B cell (primary cell): ENCODE measurements at regions not wholly inside any gene's neighbourhood (a gene's known extent, or its start where the extent isn't known, plus 50 kb on each side); places are given as distances from the start of the nearest gene placed in this dataset.

Experiments used
- ATAC-seq: fragments of 200-7000 bp; cut with Tn5 transposase; one replicate; pipeline ENCODE4 v1.10.0; 2021; ENCODE audit warnings: low read depth, mild to moderate bottlenecking, moderate number of reproducible peaks, moderate library complexity
- CTCF ChIA-PET: fragments of 350-600 bp; sonication (Branson Sonifier 250); formaldehyde crosslinking; loops from one replicate; lab custom pipeline; 2021; ENCODE audit warnings: antibody characterized with exemption, inconsistent platforms; lab: Charles Lee
- POLR2A ChIA-PET: fragments of 350-600 bp; sonication (Branson Sonifier 250); formaldehyde crosslinking; loops from one replicate; lab custom pipeline; 2021; ENCODE audit warnings: antibody characterized with exemption; lab: Charles Lee
- DNase-seq: peaks from one replicate; pipeline ENCODE4 v3.0.0; 2013
- H2AFZ ChIP-seq: 2 replicates; pipeline ENCODE4 v1.6.1; 2012; ENCODE audit warnings: mild to moderate bottlenecking, low read depth, low read length; ENCODE audit not compliant: insufficient read depth, poor library complexity, severe bottlenecking
- H3K27ac ChIP-seq, 2 donors: 1 replicate in 1 of 2; 2 replicates in 1 of 2; pipeline ENCODE4 v1.5.1; 2012 to 2013; ENCODE audit warnings: low read length in 2 of 2, mild to moderate bottlenecking in 2 of 2, moderate library complexity in 1 of 2
- H3K27me3 ChIP-seq, 4 experiments: fragments of 200-600 bp in 1 of 4; sonication (generic) in 1 of 4; replicated peaks in 1 of 4; 1 replicate in 2 of 4; 2 replicates in 2 of 4; pipeline versions ENCODE4 v1.6.1 to v1.7.0; 2013 to 2016; ENCODE audit warnings: low read length in 3 of 4, mild to moderate bottlenecking in 2 of 4, mixed read lengths in 1 of 4, moderate library complexity in 1 of 4; ENCODE audit not compliant: insufficient read depth in 4 of 4, control insufficient read depth in 3 of 4; ENCODE audit errors: control extremely low read depth in 1 of 4
- H3K36me3 ChIP-seq, 2 experiments: replicated peaks in 1 of 2; 1 replicate in 1 of 2; 2 replicates in 1 of 2; pipeline versions ENCODE4 v1.6.1 to v1.7.1; 2013; ENCODE audit warnings: low read length in 1 of 2; ENCODE audit not compliant: insufficient read depth in 2 of 2, control insufficient read depth in 1 of 2; ENCODE audit errors: control extremely low read depth in 1 of 2, extremely low read depth in 1 of 2
- H3K4me1 ChIP-seq, 2 donors: fragments of 200-600 bp in 1 of 2; sonication (generic) in 1 of 2; 1 replicate in 1 of 2; 2 replicates in 1 of 2; pipeline versions ENCODE4 v1.5.1 to v1.6.1; 2013 to 2017; ENCODE audit warnings: low read length in 2 of 2; ENCODE audit not compliant: control insufficient read depth in 2 of 2, insufficient read depth in 2 of 2
- H3K4me2 ChIP-seq: replicated peaks from 2 replicates; pipeline ENCODE3; 2012; ENCODE audit warnings: mild to moderate bottlenecking, low read depth, low read length; ENCODE audit not compliant: poor library complexity, severe bottlenecking
- H3K4me3 ChIP-seq, 5 experiments: fragments of 200-600 bp in 1 of 5; sonication (generic) in 1 of 5; 1 replicate in 3 of 5; 2 replicates in 2 of 5; pipeline versions ENCODE4 v1.5.1 to v1.7.0; 2011 to 2016; ENCODE audit warnings: low read length in 4 of 5, mild to moderate bottlenecking in 4 of 5, low read depth in 2 of 5, control low read depth in 1 of 5, moderate library complexity in 1 of 5; ENCODE audit not compliant: insufficient read depth in 1 of 5; ENCODE audit errors: control extremely low read depth in 1 of 5, extremely low read depth in 1 of 5
- H3K79me2 ChIP-seq: fragments of 200-600 bp; sonication (generic); one replicate; pipeline ENCODE4 v1.6.0; 2016; ENCODE audit warnings: low read length; ENCODE audit not compliant: control insufficient read depth, insufficient read depth
- H3K9ac ChIP-seq: fragments of 200-600 bp; sonication (generic); 2 replicates; pipeline ENCODE4 v1.6.1; 2017; ENCODE audit warnings: mild to moderate bottlenecking, low read length, moderate library complexity
- H3K9me3 ChIP-seq, 3 donors: one replicate each; pipeline versions ENCODE4 v1.6.1 to v1.7.1; 2013; ENCODE audit warnings: low read length in 2 of 3; ENCODE audit not compliant: control insufficient read depth in 2 of 3, insufficient read depth in 1 of 3; ENCODE audit errors: control extremely low read depth in 1 of 3
- H4K20me1 ChIP-seq: 2 replicates; pipeline ENCODE4 v1.6.0; 2012; ENCODE audit warnings: mild to moderate bottlenecking, low read length; ENCODE audit not compliant: insufficient read depth, control insufficient read depth, poor library complexity, severe bottlenecking
- H3K27ac Mint-ChIP-seq: one replicate; pipeline ENCODE4 v1.8.0; 2021; ENCODE audit warnings: mixed read lengths
- H3K27me3 Mint-ChIP-seq: one replicate; pipeline ENCODE4 v1.8.0; 2021; ENCODE audit warnings: mixed read lengths
- H3K4me1 Mint-ChIP-seq: one replicate; pipeline ENCODE4 v1.8.0; 2021; ENCODE audit warnings: mixed read lengths
- H3K4me3 Mint-ChIP-seq: one replicate; pipeline ENCODE4 v1.8.0; 2021; ENCODE audit warnings: mixed read lengths
- H3K9me3 Mint-ChIP-seq: one replicate; pipeline ENCODE4 v1.8.0; 2022; ENCODE audit warnings: mixed read lengths; ENCODE audit not compliant: insufficient read depth
- EZH2 ChIP-seq: IDR thresholded peaks from 2 replicates; pipeline ENCODE4 v1.6.1; 2012; ENCODE audit warnings: borderline replicate concordance, low read depth, mild to moderate bottlenecking, moderate library complexity, low read length; ENCODE audit not compliant: insufficient read depth, poor library complexity, severe bottlenecking
- WGBS: methylation state at CpG from one replicate; pipeline ENCODE4 v1.1.5; 2013; ENCODE audit warnings: missing lambda C conversion rate; ENCODE audit not compliant: insufficient coverage; 5-methylcytosine and 5-hydroxymethylcytosine counted together
- intact Hi-C: fragments of 100-400 bp; cut with micrococcal nuclease; formaldehyde crosslinking; loops from one replicate; pipeline ENCODE4 v1.10.0; 2022
- TF ChIP-seq, protein P1 (sequence below): fragments of 200-600 bp; IDR thresholded peaks from one replicate; pipeline ENCODE4 v1.8.0; 2022; ENCODE audit warnings: antibody characterized with exemption, mild to moderate bottlenecking

DNA sequence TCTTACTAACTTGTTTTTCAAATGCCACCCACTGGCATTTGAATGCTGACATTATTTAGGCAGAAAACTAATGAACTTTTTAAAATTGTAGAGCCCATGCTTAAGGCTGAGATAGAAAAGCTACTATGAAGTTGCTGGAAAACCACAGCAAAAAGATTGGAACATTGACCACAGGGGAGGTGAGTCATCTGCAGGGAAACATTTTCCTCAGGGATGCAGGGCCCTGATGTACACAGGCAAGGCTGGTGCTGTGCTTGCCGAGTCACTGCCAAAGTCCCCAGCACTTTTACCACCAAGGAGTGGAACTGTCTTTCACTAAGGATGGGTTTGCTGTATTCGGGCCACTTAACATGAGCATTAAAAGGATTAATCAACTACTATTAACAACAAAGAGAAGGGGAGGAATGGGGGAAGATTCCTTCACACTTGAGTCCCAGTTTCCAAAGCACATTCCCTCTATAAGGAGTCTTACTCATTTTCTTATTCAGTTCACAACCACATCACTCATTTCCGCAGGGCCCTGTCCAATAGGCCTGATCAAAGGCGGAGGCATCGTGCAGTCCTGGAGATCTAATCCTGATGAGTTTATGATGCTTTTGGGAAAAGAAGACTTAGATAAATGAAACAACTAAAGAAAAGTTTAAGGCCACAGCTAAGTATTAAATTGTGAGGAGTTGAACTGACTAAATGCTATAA, 202.9 kb upstream of the NPY2R start:
- H3K79me2 ChIP-seq: no peaks in the 10 kb centered on the region
- TF ChIP-seq EZH2: no peak
- TF ChIP-seq, protein P1, sequence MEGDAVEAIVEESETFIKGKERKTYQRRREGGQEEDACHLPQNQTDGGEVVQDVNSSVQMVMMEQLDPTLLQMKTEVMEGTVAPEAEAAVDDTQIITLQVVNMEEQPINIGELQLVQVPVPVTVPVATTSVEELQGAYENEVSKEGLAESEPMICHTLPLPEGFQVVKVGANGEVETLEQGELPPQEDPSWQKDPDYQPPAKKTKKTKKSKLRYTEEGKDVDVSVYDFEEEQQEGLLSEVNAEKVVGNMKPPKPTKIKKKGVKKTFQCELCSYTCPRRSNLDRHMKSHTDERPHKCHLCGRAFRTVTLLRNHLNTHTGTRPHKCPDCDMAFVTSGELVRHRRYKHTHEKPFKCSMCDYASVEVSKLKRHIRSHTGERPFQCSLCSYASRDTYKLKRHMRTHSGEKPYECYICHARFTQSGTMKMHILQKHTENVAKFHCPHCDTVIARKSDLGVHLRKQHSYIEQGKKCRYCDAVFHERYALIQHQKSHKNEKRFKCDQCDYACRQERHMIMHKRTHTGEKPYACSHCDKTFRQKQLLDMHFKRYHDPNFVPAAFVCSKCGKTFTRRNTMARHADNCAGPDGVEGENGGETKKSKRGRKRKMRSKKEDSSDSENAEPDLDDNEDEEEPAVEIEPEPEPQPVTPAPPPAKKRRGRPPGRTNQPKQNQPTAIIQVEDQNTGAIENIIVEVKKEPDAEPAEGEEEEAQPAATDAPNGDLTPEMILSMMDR: no peak

DNA sequence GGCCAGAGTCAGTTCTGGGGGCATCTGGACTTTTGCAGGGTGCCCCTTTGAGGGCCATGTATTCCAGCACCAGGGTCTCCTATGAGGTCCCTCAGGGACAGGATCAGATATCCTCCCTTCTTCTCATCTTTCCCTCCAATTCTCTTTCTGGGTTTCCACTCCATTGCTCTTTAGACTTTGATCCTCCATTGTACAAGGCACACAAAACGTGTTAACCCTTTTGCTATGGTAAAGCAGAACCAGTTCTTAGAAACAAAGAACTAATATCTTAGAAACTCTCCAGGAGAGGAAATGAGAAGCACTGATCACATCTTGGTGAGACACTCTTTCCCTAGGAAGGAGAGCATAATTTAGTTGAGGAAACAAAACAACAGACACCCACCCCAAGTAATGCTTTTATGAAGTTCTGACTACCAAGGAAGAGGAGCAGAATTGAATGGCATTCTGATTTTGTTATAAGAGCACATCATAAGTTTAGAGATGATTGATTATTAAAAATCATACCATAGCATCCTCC, 200.7 kb upstream of the NPY2R start:
- intact Hi-C loops: no loop called here
- H3K4me3 ChIP-seq: no peak overlapping the region

More for the DNA sequence above, 202.9 kb upstream of the NPY2R start:
- intact Hi-C loops: no loop called here
- Mint-ChIP-seq H3K4me3 (no peak overlapping the region), H3K9me3 (no peaks in the 10 kb centered on the region), H3K27ac (no peak overlapping the region), H3K4me1 (no peaks in the 10 kb centered on the region), H3K27me3 (no peaks in the 10 kb centered on the region)
- Histone ChIP-seq H2AFZ (no peak overlapping the region), H3K4me3 (no peak overlapping the region), H3K4me2 (no peak overlapping the region), H4K20me1 (no peaks in the 10 kb centered on the region), H3K9ac (no peak overlapping the region), H3K9me3 (peaks cover 0 to 9% (median 0%) of the 10 kb centered on the region in 3 donors), H3K4me1 (no peaks in the 10 kb centered on the region), H3K27ac (no peak overlapping the region), H3K36me3 (no peaks in the 10 kb centered on the region), H3K27me3 (no peaks in the 10 kb centered on the region)
- ATAC-seq: no peak
- CTCF ChIA-PET: no interaction called here
- POLR2A ChIA-PET: no interaction called here
- no CpG with 5 or more reads among the region's 5 CpGs for WGBS
- no peak for DNase-seq

More for the DNA sequence above, 200.7 kb upstream of the NPY2R start:
- H3K36me3 ChIP-seq: no peaks in the 10 kb centered on the region
- no peaks in the 10 kb centered on the region for H3K27me3 ChIP-seq
- no peak overlapping the region for H3K9ac ChIP-seq
- Mint-ChIP-seq H3K27ac (no peak overlapping the region), H3K9me3 (no peaks in the 10 kb centered on the region), H3K4me3 (no peak overlapping the region), H3K27me3 (no peaks in the 10 kb centered on the region), H3K4me1 (no peaks in the 10 kb centered on the region)
- ATAC-seq (no peak), DNase-seq (no peak)
- H3K4me2 ChIP-seq: no peak overlapping the region
- peaks cover 0 to 4% (median 0%) of the 10 kb centered on the region in 3 donors for H3K9me3 ChIP-seq
- no peak overlapping the region for H2AFZ ChIP-seq
- ChIA-PET CTCF (no interaction called here), POLR2A (no interaction called here)
- no peaks in the 10 kb centered on the region for H3K4me1 ChIP-seq
- WGBS: no CpG with 5 or more reads among the region's 1 CpG
- H3K79me2 ChIP-seq: no peaks in the 10 kb centered on the region
- H4K20me1 ChIP-seq: no peaks in the 10 kb centered on the region
- TF ChIP-seq, protein P1: no peak
- TF ChIP-seq EZH2: no peak
- no peak overlapping the region for H3K27ac ChIP-seq
